ENCODE measurements at regions not wholly inside any gene's neighbourhood (a gene's known extent, or its start where the extent isn't known, plus 50 kb on each side); places are given as distances from the start of the nearest gene placed in this dataset.

GRCh38 chr2:120453635-120453998 is 107.7 kb downstream of the INHBB start (continued):
- no peak for TF ChIP-seq NCOA2 (IDR thresholded peaks at IDR 0.05; ENCODE audit: partially characterized antibody in 2 of 2)
- TF ChIP-seq FOXJ3 (CRISPR knock-in tag; IDR thresholded peaks at IDR 0.05), result no peak
- no peak; a peak in 1 of 4 replicates for TF ChIP-seq TEAD1 (CRISPR knock-in tag; IDR thresholded peaks at IDR 0.05)
- no peak for TF ChIP-seq THAP7 (CRISPR knock-in tag; IDR thresholded peaks at IDR 0.05)
- no peak for TF ChIP-seq KDM2B (CRISPR knock-in tag; IDR thresholded peaks at IDR 0.05)
- TF ChIP-seq JUNB (CRISPR knock-in tag; conservative IDR thresholded peaks at IDR 0.05), result peak; percentile 35; the same call in 1 of the 2 replicates
- no peak for TF ChIP-seq MLX (CRISPR knock-in tag; conservative IDR thresholded peaks at IDR 0.05)
- TF ChIP-seq TFE3 (CRISPR knock-in tag; IDR thresholded peaks at IDR 0.05), result no peak
- 0 out of 2 replicates have a peak, but pooled peaks have one; percentile 24 for TF ChIP-seq MAFG (tag; conservative IDR thresholded peaks at IDR 0.05)
- TF ChIP-seq ZFPM2 (CRISPR knock-in tag; IDR thresholded peaks at IDR 0.05), result no peak
- no peak for TF ChIP-seq E2F5 (CRISPR knock-in tag; IDR thresholded peaks at IDR 0.05)
- no peak for TF ChIP-seq SREBF1 (IDR thresholded peaks at IDR 0.05; ENCODE audit: borderline replicate concordance, low read depth, low read length)
- no peak for TF ChIP-seq ZBTB34 (CRISPR knock-in tag; IDR thresholded peaks at IDR 0.05)
- TF ChIP-seq FOXM1 (IDR thresholded peaks at IDR 0.05; ENCODE audit: low read depth), result no peak
- no peak for TF ChIP-seq FOXM1 (CRISPR knock-in tag; IDR thresholded peaks at IDR 0.05; ENCODE audit: low read depth)
